ENCODE measurements at regions not wholly inside any gene's neighbourhood (a gene's known extent, or its start where the extent isn't known, plus 50 kb on each side); places are given as distances from the start of the nearest gene placed in this dataset.

- Histone ChIP-seq H3K27ac (no peak overlapping the region), H3K9me3 (no peaks in the 10 kb centered on the region), H3K36me3 (no peaks in the 10 kb centered on the region), H3K4me1 (no peaks in the 10 kb centered on the region), H3K27me3 (no peaks in the 10 kb centered on the region), H3K4me3 (no peak overlapping the region)
- intact Hi-C loops (cut with DNase I; ENCODE audit: low total_unique reads) (no loop called here), in situ Hi-C loops (cut with MboI; ENCODE audit: low pct_ligation_motif_present in 1 of 4, low pct_unique_long_range_greater_than_20kb in 1 of 4, low sequenced_read_pairs in 3 of 4) (no loop called here)
- TF ChIP-seq POLR2AphosphoS5 (IDR thresholded peaks at IDR 0.05) (no peak), EP300 (IDR thresholded peaks at IDR 0.05; ENCODE audit: low read depth) (no peak), POLR2A (IDR thresholded peaks at IDR 0.05) (no peak)
- no peak for DNase-seq
- WGBS, 2 donors (ENCODE audit: low coverage in 1 of 2) = 62 to 74% methylated on average over 1 of the region's 1 CpG
Observed at GRCh38 chr13:90416938-90417337, 930.5 kb upstream of the MIR17HG start.

GRCh38 chr13:90420683-90421082 lies 926.8 kb upstream of the MIR17HG start:
- in situ Hi-C loops (cut with MboI; ENCODE audit: low pct_ligation_motif_present in 1 of 4, low pct_unique_long_range_greater_than_20kb in 1 of 4, low sequenced_read_pairs in 3 of 4) (no loop called here), intact Hi-C loops (cut with DNase I; ENCODE audit: low total_unique reads) (no loop called here)
- WGBS, 2 donors (ENCODE audit: low coverage in 1 of 2) = 88 to 91% methylated on average over 2 of the region's 2 CpGs
- TF ChIP-seq POLR2A (IDR thresholded peaks at IDR 0.05) = no peak
- no peak for TF ChIP-seq POLR2AphosphoS5 (IDR thresholded peaks at IDR 0.05)
- TF ChIP-seq, protein P1, sequence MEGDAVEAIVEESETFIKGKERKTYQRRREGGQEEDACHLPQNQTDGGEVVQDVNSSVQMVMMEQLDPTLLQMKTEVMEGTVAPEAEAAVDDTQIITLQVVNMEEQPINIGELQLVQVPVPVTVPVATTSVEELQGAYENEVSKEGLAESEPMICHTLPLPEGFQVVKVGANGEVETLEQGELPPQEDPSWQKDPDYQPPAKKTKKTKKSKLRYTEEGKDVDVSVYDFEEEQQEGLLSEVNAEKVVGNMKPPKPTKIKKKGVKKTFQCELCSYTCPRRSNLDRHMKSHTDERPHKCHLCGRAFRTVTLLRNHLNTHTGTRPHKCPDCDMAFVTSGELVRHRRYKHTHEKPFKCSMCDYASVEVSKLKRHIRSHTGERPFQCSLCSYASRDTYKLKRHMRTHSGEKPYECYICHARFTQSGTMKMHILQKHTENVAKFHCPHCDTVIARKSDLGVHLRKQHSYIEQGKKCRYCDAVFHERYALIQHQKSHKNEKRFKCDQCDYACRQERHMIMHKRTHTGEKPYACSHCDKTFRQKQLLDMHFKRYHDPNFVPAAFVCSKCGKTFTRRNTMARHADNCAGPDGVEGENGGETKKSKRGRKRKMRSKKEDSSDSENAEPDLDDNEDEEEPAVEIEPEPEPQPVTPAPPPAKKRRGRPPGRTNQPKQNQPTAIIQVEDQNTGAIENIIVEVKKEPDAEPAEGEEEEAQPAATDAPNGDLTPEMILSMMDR (IDR thresholded peaks at IDR 0.05) = no peak
- TF ChIP-seq EP300 (IDR thresholded peaks at IDR 0.05; ENCODE audit: low read depth) = no peak
- Histone ChIP-seq H3K9me3 (no peaks in the 10 kb centered on the region), H3K4me1 (no peaks in the 10 kb centered on the region), H3K27ac (no peak overlapping the region), H3K27me3 (no peaks in the 10 kb centered on the region), H3K4me3 (no peak overlapping the region), H3K36me3 (no peaks in the 10 kb centered on the region)
- DNase-seq = no peak

GRCh38 chr13:90427322-90428272 lies 919.9 kb upstream of the MIR17HG start:
- in situ Hi-C loops (cut with MboI; ENCODE audit: low pct_ligation_motif_present in 1 of 4, low pct_unique_long_range_greater_than_20kb in 1 of 4, low sequenced_read_pairs in 3 of 4) (no loop called here), intact Hi-C loops (cut with DNase I; ENCODE audit: low total_unique reads) (no loop called here)
- no peaks in the 10 kb centered on the region for H3K36me3 ChIP-seq
- 33 to 45% methylated on average over 2 to 8 of the region's 8 CpGs for WGBS, 2 donors (ENCODE audit: low coverage in 1 of 2)
- no peaks in the 10 kb centered on the region for H3K4me1 ChIP-seq
- no peak for DNase-seq
- no peak overlapping the region for H3K4me3 ChIP-seq
- H3K27ac ChIP-seq = no peak overlapping the region
- no peaks in the 10 kb centered on the region for H3K27me3 ChIP-seq
- TF ChIP-seq POLR2AphosphoS5 (IDR thresholded peaks at IDR 0.05) = no peak
- no peak for TF ChIP-seq EP300 (IDR thresholded peaks at IDR 0.05; ENCODE audit: low read depth)
- TF ChIP-seq, protein P1 (IDR thresholded peaks at IDR 0.05) = no peak
- TF ChIP-seq POLR2A (IDR thresholded peaks at IDR 0.05) = no peak
- no peaks in the 10 kb centered on the region for H3K9me3 ChIP-seq

DNA sequence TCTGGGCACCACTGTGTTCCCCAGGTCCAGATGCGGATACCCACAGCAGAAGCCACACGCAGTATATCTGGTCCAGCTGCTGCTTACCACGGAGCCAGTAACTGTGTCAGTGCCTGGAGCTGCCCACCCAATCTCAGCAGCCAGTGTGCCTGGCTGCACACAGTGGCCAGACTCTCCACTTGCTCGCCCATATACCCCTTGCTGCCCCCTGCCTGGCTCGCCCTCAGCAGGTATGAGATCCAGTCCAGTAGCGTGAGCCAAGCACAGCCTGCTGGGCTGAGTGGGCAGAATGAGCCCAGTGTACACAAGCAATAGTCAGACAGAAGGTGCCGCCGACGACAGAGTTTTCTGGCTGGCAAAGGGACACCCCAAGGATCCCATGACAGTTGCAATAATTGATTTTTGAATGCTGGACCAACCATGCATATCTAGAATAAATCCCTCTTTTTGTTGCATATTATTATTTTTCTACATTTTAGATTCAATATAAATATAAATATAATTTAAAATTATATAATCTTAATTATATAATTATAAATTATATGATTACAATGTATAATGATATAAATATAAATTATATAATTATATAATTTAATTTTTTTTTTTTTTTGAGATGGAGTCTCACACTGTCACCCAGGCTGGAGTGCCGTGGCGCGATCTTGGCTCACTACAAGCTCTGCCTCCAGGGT lies 918.8 kb upstream of the MIR17HG start:
- Histone ChIP-seq H3K27ac (no peak overlapping the region), H3K4me1 (no peaks in the 10 kb centered on the region), H3K27me3 (no peaks in the 10 kb centered on the region), H3K9me3 (no peaks in the 10 kb centered on the region), H3K36me3 (no peaks in the 10 kb centered on the region), H3K4me3 (no peak overlapping the region)
- in situ Hi-C loops (cut with MboI; ENCODE audit: low pct_ligation_motif_present in 1 of 4, low pct_unique_long_range_greater_than_20kb in 1 of 4, low sequenced_read_pairs in 3 of 4) = no loop called here
- no peak for DNase-seq
- intact Hi-C loops (cut with DNase I; ENCODE audit: low total_unique reads) = no loop called here
- TF ChIP-seq, protein P1 (IDR thresholded peaks at IDR 0.05) = no peak
- TF ChIP-seq POLR2A (IDR thresholded peaks at IDR 0.05) (no peak), EP300 (IDR thresholded peaks at IDR 0.05; ENCODE audit: low read depth) (no peak), POLR2AphosphoS5 (IDR thresholded peaks at IDR 0.05) (no peak)
- 84 to 85% methylated on average over 3 to 12 of the region's 12 CpGs for WGBS, 2 donors (ENCODE audit: low coverage in 1 of 2)
